GM21529 (cell line): ENCODE measurements at regions not wholly inside any gene's neighbourhood (a gene's known extent, or its start where the extent isn't known, plus 50 kb on each side); places are given as distances from the start of the nearest gene placed in this dataset.
A peak's percentile ranks its signal among the peaks of the same experiment; 100 is the strongest.

Source experiments
- ATAC-seq: cut with Tn5 transposase; IDR thresholded peaks from one replicate; pipeline ENCODE4 v1.9.1; 2021; ENCODE audit not compliant: unreplicated experiment

DNA sequence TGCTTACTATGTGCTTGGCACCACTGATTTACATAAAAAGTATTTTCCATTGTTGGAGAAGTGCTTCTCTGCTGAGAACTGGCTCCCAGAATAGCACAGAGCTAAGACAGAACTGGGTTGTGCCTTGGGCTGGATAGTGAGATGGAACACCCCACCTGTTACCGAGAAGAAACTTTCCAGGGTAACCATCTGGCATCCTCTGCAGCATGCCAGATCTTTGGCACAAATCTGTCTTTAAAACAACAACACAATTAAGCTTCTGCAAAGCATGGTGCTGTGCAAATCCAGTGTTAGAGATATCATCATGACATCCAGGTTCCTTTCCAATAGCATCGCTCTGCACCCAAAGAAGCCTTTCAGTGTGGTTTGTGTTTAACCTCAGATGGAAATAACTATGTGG lies 202.5 kb upstream of the RFC3 start:
- ATAC-seq, result no peak

GRCh38 chr13:33616130-33616529 lies 201.8 kb upstream of the RFC3 start:
- ATAC-seq, result no peak

DNA sequence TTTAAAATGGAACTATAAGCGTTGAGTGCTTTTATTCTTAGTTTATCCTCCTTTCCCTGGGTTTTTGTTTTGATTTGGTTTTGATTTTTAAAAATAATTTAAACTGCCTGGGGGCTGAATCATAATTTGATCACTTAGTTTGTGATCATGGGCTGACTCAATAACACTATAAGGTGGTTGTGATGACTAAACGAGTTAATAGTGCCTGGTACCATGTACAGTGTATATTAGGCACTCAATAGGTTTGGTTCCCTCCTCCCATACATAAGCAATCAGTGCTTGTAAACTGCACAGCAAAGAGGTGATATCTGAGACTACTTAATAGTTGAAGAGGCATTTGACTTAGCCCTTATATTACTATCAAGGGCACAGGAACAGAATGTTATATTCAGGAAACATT lies 200.9 kb upstream of the RFC3 start:
- no peak for ATAC-seq

DNA sequence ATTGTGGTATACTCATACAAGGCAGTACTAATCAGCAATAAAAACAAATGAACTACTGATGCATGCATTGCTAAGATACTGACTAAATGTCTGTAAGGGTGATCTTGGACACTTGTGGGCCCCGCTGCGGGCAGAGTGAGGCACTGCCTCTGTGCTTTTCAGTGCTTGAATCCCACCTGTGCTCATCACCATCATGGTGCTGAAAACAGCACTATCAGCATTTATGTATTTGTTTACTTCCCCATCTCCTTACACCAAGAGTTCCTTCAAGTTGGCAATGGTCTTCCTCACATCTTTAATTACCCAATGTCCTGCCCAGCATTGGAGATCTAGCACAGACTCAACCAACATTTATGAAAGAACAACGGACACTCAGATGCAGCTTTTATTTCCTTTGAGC lies 193.7 kb upstream of the RFC3 start:
- no peak for ATAC-seq

- no peak for ATAC-seq
Measured at GRCh38 chr13:33624740-33625139, 193.2 kb upstream of the RFC3 start.

GRCh38 chr13:33626407-33626806 lies 191.5 kb upstream of the RFC3 start:
- ATAC-seq, result no peak

DNA sequence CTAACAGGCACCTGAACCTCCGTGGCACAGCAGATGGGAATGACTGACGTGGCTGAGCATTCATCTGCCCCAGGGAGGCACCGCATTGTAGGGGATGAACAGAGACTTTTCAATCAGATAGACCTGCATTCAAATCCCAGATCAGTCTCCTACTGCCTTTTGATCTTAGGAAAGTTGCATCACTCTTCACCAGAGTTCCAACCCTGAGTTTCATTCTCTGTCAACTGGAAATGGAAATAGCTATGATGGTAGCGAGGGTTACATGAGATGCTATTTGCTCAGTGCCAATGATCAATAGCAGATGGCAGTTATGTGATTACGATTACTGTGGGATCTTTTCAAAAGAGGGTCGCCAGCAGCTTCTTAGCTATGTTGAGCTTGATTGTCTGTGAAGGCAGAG lies 189.3 kb upstream of the RFC3 start:
- ATAC-seq, result no peak

- no peak for ATAC-seq
Measured at GRCh38 chr13:33629605-33630360, 188.2 kb upstream of the RFC3 start.

- ATAC-seq, result no peak
Measured at GRCh38 chr13:33633701-33634545, 184.0 kb upstream of the RFC3 start.

DNA sequence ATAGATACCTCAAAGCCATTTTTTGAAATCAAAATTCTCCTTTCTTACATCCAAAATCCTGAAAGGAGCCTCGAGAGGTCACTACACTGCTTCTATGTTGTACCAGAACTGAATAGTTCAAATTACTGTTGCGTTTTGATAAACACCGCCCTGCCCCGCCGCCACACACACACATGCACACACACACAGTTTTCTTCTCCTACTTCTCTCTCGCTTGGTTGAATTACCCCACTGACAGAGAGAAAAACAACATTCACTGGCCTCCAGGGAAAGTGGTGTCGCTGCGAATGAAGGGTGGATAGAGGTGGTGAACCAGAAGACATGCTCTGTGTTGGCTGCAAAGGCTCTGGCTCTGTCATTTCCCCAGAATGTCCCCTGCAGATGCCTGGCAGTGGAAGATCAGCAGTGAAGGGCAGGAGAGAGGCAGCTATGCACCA lies 183.4 kb upstream of the RFC3 start:
- no peak for ATAC-seq

GRCh38 chr13:33636243-33636642 lies 181.7 kb upstream of the RFC3 start:
- ATAC-seq, result no peak

DNA sequence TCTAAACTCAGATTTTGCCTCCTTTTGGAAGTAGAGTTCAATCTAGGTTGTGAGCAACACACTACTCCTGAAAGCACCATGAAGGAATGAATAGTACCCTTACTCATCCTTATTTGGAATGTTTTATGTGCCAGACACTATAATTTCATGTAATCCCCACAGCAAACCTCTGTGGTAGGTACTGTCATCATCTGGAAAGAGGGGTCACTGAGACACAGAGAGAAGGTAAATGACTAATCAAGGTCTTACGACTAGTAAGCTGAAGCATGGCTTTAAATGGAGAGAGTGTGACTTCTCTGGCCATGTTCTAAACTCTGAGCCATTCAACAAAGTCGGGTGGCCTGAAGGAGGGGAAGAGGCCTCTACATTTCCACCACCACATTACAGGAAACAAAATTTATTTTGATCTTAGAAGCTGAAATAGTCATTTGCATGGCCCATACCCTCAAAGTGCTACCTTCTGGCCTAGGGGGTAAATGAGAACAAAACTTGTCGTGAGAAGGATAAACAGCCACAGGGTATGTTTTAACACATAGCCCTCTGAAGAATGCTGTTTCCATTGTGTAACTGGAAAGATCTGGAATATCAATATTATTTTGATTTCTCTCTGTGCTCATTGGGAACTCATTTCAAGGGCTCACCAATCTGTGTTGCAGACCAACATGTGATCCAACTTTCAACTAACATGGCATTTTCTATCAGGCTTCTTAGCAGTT lies 180.8 kb upstream of the RFC3 start:
- ATAC-seq, result no peak

GRCh38 chr13:33637978-33638743 lies 179.8 kb upstream of the RFC3 start:
- no peak for ATAC-seq

GRCh38 chr13:33639158-33639557 lies 178.8 kb upstream of the RFC3 start:
- ATAC-seq, result no peak

DNA sequence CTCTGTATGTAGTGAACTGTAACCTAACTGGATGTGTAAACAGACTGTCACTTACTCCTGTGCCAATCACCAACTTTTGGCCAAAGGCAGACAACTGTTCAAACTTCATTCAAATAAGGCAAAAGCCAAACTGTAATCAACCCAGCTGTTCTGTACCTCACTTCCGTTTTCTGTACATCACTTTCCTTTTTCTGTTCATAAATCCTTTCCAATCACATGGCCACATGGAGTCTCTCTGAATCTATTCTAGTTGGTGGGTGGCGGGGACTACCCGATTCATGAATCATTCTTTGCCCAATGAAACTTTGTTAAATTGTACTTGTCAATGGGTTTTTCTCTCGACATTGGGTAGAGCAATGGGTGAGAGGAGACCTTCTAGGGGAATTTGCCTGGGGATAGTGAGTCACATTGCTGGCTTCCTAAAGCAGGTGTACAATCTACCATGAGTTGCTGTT lies 178.3 kb upstream of the RFC3 start:
- peak; percentile 66 for ATAC-seq

- ATAC-seq, result no peak
Measured at GRCh38 chr13:33640832-33641231, 177.1 kb upstream of the RFC3 start.

DNA sequence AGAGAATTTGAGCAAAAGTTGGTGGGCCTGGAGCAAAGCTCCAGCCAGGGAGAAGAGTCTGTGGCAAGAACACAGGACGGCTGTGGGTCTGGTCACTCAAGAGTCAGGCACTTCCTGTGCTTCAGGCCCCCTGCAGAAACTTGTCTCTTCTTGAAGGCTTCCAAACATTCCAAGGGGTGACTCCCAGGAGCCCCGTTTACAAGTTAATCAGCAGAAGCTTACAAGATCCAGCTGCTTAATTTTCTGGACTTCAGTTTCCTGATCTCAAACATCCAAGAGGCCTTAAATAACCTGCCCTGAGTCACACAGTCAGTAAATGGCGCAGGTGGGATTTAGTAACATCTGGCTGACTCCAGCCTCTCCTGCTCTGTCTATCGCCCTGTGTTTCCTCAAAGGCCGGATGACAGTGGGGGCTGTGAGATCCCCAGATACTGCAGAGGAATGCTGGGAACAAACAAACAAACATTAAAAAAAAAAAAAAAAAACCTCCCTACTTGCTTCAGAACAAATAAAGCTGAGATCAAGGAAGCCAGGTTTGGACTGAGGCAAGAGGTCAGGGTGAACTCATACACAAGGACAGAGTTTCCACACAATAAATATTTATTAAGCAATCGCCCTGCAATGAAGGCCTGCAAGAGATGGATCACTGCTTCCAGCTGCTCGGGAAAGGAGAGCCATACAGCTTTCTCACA lies 175.4 kb upstream of the RFC3 start:
- no peak for ATAC-seq

- ATAC-seq, result peak; percentile 49
Measured at GRCh38 chr13:33644581-33645543, 173.1 kb upstream of the RFC3 start.
